ENCODE measurements at regions not wholly inside any gene's neighbourhood (a gene's known extent, or its start where the extent isn't known, plus 50 kb on each side); places are given as distances from the start of the nearest gene placed in this dataset.

DNA sequence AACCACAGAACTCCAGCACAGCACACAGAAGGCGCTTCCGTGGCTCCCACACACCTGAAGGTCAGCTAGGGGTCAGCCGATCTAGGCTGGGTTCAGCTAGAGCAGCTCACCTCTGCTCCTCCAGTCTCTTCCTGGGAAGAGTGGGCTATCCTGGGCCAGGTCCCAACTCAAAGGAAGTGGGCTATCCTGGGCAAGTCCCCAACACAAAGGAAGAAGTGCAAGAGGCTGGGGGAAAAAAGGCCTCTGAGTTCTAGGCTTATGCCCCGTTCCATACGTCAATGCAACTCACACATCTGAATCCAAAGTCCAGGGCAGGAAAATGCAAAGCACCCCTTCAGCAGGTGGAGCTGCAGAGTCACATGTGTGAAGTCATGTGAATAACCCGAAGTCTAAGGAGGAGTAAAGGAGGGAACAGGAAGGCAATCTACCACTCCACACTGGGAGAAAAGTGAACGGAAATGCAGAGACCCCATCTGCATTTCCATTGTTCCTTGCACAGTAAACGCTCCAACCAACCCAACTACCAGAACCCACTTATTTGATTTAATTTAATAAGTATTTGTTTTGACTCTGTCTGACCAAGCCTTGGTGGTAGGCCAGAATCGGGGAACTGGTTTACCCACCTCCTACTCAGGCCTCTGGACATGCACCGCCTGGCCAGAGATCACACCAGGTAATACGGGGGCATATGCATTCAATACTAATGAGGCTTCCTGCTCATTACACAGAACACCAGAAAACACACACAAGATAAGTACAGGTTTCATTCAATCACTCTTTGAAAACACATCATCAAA lies 95.5 kb upstream of the RNF32 start:
- intact Hi-C loops (cut with micrococcal nuclease) = no loop called here

DNA sequence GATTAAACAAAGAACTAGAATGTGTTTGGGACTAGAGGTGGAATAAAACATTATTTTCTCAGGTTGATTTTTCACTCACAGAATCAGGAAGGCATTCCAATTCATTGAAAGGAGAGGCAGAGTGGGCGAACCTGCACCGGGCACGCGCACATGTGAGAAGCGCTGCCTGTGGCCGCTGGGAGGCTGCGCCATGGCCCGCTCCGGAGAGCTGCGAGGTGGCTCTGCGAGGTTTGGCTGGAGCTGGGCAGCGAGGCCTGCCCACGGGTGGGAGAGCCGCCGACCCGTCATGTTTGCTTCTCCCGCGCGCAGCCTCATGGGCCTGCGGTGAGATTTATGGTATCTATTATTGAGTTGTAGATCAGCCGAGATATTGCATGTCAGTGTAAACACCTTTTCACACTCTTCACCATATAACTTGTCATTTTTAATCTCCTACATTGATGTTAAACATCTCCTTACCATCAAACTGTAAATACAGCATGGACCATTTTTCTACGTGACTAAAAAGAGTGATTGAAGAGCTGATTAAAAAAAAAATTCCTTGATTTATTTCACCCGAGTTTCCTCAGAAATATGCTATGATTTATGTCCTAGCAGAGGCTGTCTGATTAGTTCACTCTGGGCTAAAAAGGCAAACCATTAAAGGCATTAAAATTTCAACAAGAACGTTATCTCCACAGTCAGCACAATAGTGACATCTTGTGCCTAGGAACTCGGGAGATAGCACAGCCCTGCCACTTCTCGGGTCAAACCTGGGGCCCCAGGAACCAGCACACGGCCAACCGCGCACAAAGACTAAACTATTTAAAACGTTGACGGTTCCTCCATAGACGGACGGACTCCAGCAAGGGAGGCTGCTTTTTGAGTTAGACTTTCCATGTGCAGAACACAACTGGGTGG lies 96.6 kb upstream of the RNF32 start:
- Mint-ChIP-seq H3K36me3 (no peaks in the 10 kb centered on the region), H3K9me3 (peaks cover 0 to 2% of the 10 kb centered on the region in 2 donors), H3K27ac (no peak overlapping the region), H3K4me1 (no peaks in the 10 kb centered on the region), H3K27me3 (ENCODE audit: low read depth in 2 of 2) (peaks cover 0 to 2% of the 10 kb centered on the region in 2 donors), H3K4me3 (no peak overlapping the region)
- Histone ChIP-seq H3K27ac (ENCODE audit: low read length) (no peak overlapping the region), H3K4me3 (ENCODE audit: low read length) (no peak overlapping the region), H3K36me3 (ENCODE audit: control insufficient read depth, insufficient read depth, low read length) (no peaks in the 10 kb centered on the region), H3K9me3 (ENCODE audit: control insufficient read depth, insufficient read depth, low read length) (no peaks in the 10 kb centered on the region), H3K4me1 (ENCODE audit: control insufficient read depth, insufficient read depth, low read length) (no peaks in the 10 kb centered on the region), H3K27me3 (ENCODE audit: control insufficient read depth, insufficient read depth, low read length) (no peaks in the 10 kb centered on the region)
- no peak for ATAC-seq
- 89% methylated on average over 31 of the region's 33 CpGs for WGBS (ENCODE audit: insufficient coverage)
- intact Hi-C loops (cut with micrococcal nuclease) = no loop called here
- TF ChIP-seq, protein P1, sequence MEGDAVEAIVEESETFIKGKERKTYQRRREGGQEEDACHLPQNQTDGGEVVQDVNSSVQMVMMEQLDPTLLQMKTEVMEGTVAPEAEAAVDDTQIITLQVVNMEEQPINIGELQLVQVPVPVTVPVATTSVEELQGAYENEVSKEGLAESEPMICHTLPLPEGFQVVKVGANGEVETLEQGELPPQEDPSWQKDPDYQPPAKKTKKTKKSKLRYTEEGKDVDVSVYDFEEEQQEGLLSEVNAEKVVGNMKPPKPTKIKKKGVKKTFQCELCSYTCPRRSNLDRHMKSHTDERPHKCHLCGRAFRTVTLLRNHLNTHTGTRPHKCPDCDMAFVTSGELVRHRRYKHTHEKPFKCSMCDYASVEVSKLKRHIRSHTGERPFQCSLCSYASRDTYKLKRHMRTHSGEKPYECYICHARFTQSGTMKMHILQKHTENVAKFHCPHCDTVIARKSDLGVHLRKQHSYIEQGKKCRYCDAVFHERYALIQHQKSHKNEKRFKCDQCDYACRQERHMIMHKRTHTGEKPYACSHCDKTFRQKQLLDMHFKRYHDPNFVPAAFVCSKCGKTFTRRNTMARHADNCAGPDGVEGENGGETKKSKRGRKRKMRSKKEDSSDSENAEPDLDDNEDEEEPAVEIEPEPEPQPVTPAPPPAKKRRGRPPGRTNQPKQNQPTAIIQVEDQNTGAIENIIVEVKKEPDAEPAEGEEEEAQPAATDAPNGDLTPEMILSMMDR (IDR thresholded peaks at IDR 0.05) = no peak
- no peak for DNase-seq

More for the DNA sequence above, 95.5 kb upstream of the RNF32 start:
- Mint-ChIP-seq H3K9me3 (peaks cover 0 to 2% of the 10 kb centered on the region in 2 donors), H3K27ac (no peak overlapping the region), H3K27me3 (ENCODE audit: low read depth in 2 of 2) (peaks cover 6 to 7% of the 10 kb centered on the region in 2 donors), H3K4me3 (no peak overlapping the region), H3K36me3 (no peaks in the 10 kb centered on the region), H3K4me1 (no peaks in the 10 kb centered on the region)
- TF ChIP-seq, protein P1 (IDR thresholded peaks at IDR 0.05) = no peak
- 83% methylated on average over 10 of the region's 11 CpGs for WGBS (ENCODE audit: insufficient coverage)
- Histone ChIP-seq H3K9me3 (ENCODE audit: control insufficient read depth, insufficient read depth, low read length) (no peaks in the 10 kb centered on the region), H3K36me3 (ENCODE audit: control insufficient read depth, insufficient read depth, low read length) (no peaks in the 10 kb centered on the region), H3K27ac (ENCODE audit: low read length) (no peak overlapping the region), H3K4me1 (ENCODE audit: control insufficient read depth, insufficient read depth, low read length) (no peaks in the 10 kb centered on the region), H3K27me3 (ENCODE audit: control insufficient read depth, insufficient read depth, low read length) (no peaks in the 10 kb centered on the region), H3K4me3 (ENCODE audit: low read length) (no peak overlapping the region)
- ATAC-seq (no peak), DNase-seq (peak in 1 of 2 donors; percentile 7)

DNA sequence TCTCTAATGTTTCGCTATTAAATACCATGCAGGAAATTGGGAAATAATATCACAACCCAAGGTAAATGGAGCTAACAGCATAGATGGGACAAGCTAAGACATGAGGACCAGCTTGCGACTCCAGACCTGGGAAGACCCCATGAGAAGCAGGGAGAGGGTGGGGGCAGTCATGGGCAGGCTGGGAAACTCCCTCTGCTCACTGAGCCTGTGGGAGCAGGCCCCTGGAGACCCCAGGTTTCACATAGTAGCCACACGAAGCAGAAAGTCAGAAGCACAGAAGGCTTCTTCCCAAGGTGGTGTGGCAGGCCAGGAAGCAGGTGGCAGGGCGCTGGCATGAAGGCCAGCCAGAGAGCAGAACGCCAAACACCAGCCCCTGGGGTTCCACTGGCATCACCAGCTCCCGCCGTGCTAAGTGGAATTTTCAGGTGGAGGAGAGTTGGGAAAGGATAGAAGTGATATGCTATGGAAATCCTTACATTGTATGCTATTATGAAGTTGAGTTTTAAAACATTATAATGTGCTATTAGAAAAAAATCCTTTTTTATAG lies 99.9 kb upstream of the RNF32 start:
- Histone ChIP-seq H3K27me3 (ENCODE audit: control insufficient read depth, insufficient read depth, low read length) (no peaks in the 10 kb centered on the region), H3K4me1 (ENCODE audit: control insufficient read depth, insufficient read depth, low read length) (no peaks in the 10 kb centered on the region), H3K36me3 (ENCODE audit: control insufficient read depth, insufficient read depth, low read length) (no peaks in the 10 kb centered on the region), H3K27ac (ENCODE audit: low read length) (no peak overlapping the region), H3K4me3 (ENCODE audit: low read length) (no peak overlapping the region), H3K9me3 (ENCODE audit: control insufficient read depth, insufficient read depth, low read length) (no peaks in the 10 kb centered on the region)
- H3K36me3 Mint-ChIP-seq = no peaks in the 10 kb centered on the region
- no peaks in the 10 kb centered on the region for H3K4me1 Mint-ChIP-seq
- H3K4me3 Mint-ChIP-seq = no peak overlapping the region
- peaks cover 0 to 9% of the 10 kb centered on the region in 2 donors for H3K27me3 Mint-ChIP-seq (ENCODE audit: low read depth in 2 of 2)
- TF ChIP-seq, protein P1 (IDR thresholded peaks at IDR 0.05) = no peak
- H3K27ac Mint-ChIP-seq = no peak overlapping the region
- ATAC-seq = no peak
- intact Hi-C loops (cut with micrococcal nuclease) = no loop called here
- 88% methylated on average over 7 of the region's 7 CpGs for WGBS (ENCODE audit: insufficient coverage)
- no peaks in the 10 kb centered on the region for H3K9me3 Mint-ChIP-seq
- no peak for DNase-seq

Data from natural killer cell (primary cell).